ENCODE measurements at regions not wholly inside any gene's neighbourhood (a gene's known extent, or its start where the extent isn't known, plus 50 kb on each side); places are given as distances from the start of the nearest gene placed in this dataset.

DNA sequence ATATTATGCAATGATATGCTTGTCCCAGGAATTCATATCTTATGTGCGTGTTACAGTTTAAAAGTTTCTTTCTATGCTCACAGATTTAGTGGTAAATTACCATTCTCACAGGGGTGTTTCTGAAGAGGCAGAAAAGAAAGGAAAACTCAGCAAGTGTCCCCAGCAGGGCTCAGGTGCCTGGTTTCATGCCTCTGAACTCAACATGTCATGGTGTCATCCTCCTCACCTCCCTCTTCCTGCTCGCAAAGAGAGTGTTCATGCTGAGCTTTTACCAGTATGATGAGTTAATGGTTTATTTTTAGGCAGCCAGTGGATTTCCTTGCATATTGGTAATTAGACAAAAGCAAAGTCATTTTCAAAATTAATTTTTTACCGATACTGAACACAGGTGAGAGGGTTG, 492.9 kb upstream of the ZEB2 start:
- no peaks in the 10 kb centered on the region for H3K27me3 Mint-ChIP-seq (ENCODE audit: low read depth)
- H3K4me3 Mint-ChIP-seq = no peak overlapping the region
- H3K4me1 Mint-ChIP-seq = peaks cover 12% of the 10 kb centered on the region
- peak overlapping the region; percentile 56 to 67 (median 65) for H3K27ac Mint-ChIP-seq
- H3K9me3 Mint-ChIP-seq = peaks cover 3% of the 10 kb centered on the region
- no peaks in the 10 kb centered on the region for H3K36me3 Mint-ChIP-seq (ENCODE audit: low read depth)
- TF ChIP-seq, protein P1, sequence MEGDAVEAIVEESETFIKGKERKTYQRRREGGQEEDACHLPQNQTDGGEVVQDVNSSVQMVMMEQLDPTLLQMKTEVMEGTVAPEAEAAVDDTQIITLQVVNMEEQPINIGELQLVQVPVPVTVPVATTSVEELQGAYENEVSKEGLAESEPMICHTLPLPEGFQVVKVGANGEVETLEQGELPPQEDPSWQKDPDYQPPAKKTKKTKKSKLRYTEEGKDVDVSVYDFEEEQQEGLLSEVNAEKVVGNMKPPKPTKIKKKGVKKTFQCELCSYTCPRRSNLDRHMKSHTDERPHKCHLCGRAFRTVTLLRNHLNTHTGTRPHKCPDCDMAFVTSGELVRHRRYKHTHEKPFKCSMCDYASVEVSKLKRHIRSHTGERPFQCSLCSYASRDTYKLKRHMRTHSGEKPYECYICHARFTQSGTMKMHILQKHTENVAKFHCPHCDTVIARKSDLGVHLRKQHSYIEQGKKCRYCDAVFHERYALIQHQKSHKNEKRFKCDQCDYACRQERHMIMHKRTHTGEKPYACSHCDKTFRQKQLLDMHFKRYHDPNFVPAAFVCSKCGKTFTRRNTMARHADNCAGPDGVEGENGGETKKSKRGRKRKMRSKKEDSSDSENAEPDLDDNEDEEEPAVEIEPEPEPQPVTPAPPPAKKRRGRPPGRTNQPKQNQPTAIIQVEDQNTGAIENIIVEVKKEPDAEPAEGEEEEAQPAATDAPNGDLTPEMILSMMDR (IDR thresholded peaks at IDR 0.05; ENCODE audit: unreplicated experiment in 3 of 3) = no peak

DNA sequence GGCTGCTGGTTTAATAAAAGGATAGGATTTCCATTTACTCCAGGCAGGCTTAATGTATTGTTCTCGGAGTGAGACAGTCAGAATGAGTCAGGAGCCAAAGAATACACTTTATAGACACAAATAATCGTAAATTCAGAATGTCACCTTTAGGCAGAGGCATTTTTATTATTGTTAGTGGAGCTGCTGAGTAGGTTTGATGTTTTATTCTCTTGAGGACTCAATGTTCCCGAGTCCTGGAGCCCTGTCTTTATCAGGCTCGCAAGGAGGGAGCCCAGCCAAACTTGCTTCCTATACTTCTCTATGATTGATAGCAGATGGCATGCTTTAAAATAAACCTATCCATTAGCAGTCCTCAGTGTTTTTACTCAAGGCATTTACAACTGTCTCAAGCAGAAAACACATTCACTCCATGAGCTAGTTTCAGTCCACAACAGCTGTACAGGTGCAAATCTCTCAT, 492.3 kb upstream of the ZEB2 start:
- Mint-ChIP-seq H3K36me3 (ENCODE audit: low read depth) (no peaks in the 10 kb centered on the region), H3K4me1 (peaks cover 12% of the 10 kb centered on the region), H3K9me3 (peaks cover 3% of the 10 kb centered on the region), H3K27me3 (ENCODE audit: low read depth) (no peaks in the 10 kb centered on the region), H3K4me3 (no peak overlapping the region), H3K27ac (peak overlapping the region; percentile 56 to 67 (median 65))
- TF ChIP-seq, protein P1 (IDR thresholded peaks at IDR 0.05; ENCODE audit: unreplicated experiment in 3 of 3) = no peak

DNA sequence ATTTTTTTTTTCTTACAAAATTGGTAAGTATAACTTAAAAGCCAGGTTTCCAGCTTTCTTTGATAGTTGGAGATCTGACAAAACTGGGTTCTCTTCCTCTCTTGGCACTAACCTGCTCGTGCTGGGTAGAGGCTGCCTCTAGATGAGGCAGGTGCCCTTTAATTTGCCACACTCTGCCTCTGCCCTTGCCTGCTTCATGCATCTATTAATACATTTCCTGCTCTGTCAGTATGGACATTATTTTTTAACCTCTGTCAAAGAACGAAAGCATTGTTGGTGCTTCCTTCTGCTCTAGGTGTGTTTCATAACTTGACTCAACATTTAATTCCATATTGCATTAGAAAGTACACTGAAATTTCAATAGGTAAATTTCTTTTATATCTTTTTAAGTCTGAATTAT, 490.7 kb upstream of the ZEB2 start:
- Mint-ChIP-seq H3K27me3 (ENCODE audit: low read depth) (no peaks in the 10 kb centered on the region), H3K4me3 (no peak overlapping the region), H3K36me3 (ENCODE audit: low read depth) (no peaks in the 10 kb centered on the region), H3K27ac (no peak overlapping the region), H3K9me3 (no peaks in the 10 kb centered on the region), H3K4me1 (peaks cover 12% of the 10 kb centered on the region)
- TF ChIP-seq, protein P1 (IDR thresholded peaks at IDR 0.05; ENCODE audit: unreplicated experiment in 3 of 3) = no peak

DNA sequence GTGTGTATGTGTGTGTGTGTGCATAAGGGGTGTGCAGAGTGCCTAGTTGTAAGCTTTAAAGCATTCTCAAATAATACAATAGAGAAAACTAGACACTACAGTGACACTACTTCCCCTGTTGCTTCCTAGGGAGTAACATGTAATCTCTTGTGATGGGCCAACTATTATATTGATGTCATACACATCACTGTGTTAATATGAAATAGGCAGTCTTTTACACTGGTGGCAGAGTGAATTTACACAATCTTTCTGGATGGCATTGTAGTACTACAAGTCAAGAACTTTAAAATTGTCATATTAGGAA, 488.0 kb upstream of the ZEB2 start:
- H3K27ac Mint-ChIP-seq = no peak overlapping the region
- no peaks in the 10 kb centered on the region for H3K9me3 Mint-ChIP-seq
- TF ChIP-seq, protein P1 (IDR thresholded peaks at IDR 0.05; ENCODE audit: unreplicated experiment in 3 of 3) = no peak
- H3K27me3 Mint-ChIP-seq (ENCODE audit: low read depth) = no peaks in the 10 kb centered on the region
- H3K4me3 Mint-ChIP-seq = no peak overlapping the region
- no peaks in the 10 kb centered on the region for H3K36me3 Mint-ChIP-seq (ENCODE audit: low read depth)
- peaks cover 10% of the 10 kb centered on the region for H3K4me1 Mint-ChIP-seq

DNA sequence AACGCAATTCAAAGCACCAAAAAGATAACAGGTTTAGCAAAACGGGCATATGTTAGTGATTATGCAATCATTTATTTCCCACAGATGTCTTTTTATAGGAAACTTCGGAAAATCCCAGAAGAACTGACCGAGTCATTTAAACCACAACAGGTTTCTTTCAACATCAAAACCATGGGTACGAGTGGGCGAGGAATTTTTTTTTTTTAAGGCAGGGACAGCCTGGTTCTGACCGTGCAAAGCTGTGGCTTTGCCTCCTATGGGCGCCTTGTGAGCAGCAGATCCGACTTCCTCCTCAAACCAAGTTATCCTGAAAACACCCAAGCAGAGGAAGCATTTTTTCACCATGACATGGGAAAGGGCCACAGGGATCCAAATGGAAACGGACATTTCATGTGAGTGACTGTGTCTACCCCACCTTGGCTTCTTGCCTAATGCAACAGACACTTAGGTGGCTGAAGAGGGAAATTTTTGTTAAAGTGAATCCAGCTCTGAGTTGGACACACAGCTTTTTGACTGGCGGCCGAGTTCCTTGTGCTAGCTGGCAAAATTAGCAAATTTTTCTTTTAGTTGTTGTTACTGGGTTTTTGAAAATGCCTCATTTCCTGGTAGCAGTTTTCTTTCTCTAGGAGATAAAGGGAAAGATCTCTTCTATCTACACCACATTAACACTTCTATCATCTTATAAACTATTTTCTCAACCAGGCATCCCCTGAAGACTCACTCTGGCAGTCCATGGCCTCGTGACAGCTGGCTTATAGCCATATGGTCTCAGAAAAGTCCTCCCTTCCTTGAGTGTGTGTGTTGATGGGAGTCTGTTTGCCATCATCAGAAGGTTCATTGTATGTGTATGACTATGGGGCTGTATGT, 487.4 kb upstream of the ZEB2 start:
- Mint-ChIP-seq H3K27me3 (ENCODE audit: low read depth) (no peaks in the 10 kb centered on the region), H3K9me3 (no peaks in the 10 kb centered on the region), H3K27ac (no peak overlapping the region), H3K4me1 (peaks cover 4% of the 10 kb centered on the region), H3K36me3 (ENCODE audit: low read depth) (no peaks in the 10 kb centered on the region), H3K4me3 (no peak overlapping the region)
- TF ChIP-seq, protein P1 (IDR thresholded peaks at IDR 0.05; ENCODE audit: unreplicated experiment in 3 of 3) = no peak

DNA sequence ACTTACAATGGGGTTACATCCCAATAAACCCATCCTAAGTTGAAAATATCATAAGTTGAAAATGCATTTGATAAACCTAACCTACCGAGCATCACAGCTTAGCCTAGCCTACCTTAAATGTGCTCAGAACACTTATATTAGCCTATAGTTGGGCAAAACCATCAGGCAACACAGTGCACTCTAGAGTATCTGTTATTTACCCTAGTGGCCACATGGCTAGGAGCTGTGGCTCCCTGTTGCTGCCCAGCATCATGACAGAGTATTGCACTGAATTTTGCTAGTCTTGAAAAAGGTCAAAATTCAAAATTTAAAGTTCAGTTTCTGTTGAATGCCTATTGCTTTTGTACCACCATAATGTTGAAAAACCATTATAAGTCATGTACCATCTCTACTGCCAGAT, 482.7 kb upstream of the ZEB2 start:
- no peaks in the 10 kb centered on the region for H3K9me3 Mint-ChIP-seq
- TF ChIP-seq, protein P1 (IDR thresholded peaks at IDR 0.05; ENCODE audit: unreplicated experiment in 3 of 3) = no peak
- no peaks in the 10 kb centered on the region for H3K27me3 Mint-ChIP-seq (ENCODE audit: low read depth)
- no peak overlapping the region for H3K27ac Mint-ChIP-seq
- H3K36me3 Mint-ChIP-seq (ENCODE audit: low read depth) = no peaks in the 10 kb centered on the region
- H3K4me3 Mint-ChIP-seq = no peak overlapping the region
- H3K4me1 Mint-ChIP-seq = peaks cover 10% of the 10 kb centered on the region
